GM18520 (cell line): ENCODE measurements at regions not wholly inside any gene's neighbourhood (a gene's known extent, or its start where the extent isn't known, plus 50 kb on each side); places are given as distances from the start of the nearest gene placed in this dataset.

Experiments
- ATAC-seq: cut with Tn5 transposase; IDR thresholded peaks from one replicate; pipeline ENCODE4 v1.9.1; 2021; ENCODE audit not compliant: unreplicated experiment

- no peak for ATAC-seq
These were observed 77.0 kb upstream of the MAP1LC3B2 start for GRCh38 chr12:116482179-116482578.

- ATAC-seq = no peak
These were observed 76.3 kb upstream of the MAP1LC3B2 start for GRCh38 chr12:116482859-116483258.

- no peak for ATAC-seq
These were observed 75.0 kb upstream of the MAP1LC3B2 start for GRCh38 chr12:116483959-116484750.

- ATAC-seq = no peak
These were observed 74.4 kb upstream of the MAP1LC3B2 start for GRCh38 chr12:116484807-116485206.

GRCh38 chr12:116489116-116489515 is 70.1 kb upstream of the MAP1LC3B2 start:
- ATAC-seq = no peak

GRCh38 chr12:116490471-116490870 is 68.7 kb upstream of the MAP1LC3B2 start:
- ATAC-seq = no peak

GRCh38 chr12:116492703-116493324 is 66.4 kb upstream of the MAP1LC3B2 start:
- no peak for ATAC-seq

- no peak for ATAC-seq
These were observed 63.9 kb upstream of the MAP1LC3B2 start for GRCh38 chr12:116495260-116495659.

- ATAC-seq = no peak
These were observed 62.1 kb upstream of the MAP1LC3B2 start for GRCh38 chr12:116497051-116497591.

GRCh38 chr12:116498471-116498870 is 60.7 kb upstream of the MAP1LC3B2 start:
- no peak for ATAC-seq

GRCh38 chr12:116502141-116502725 is 56.9 kb upstream of the MAP1LC3B2 start:
- no peak for ATAC-seq

GRCh38 chr12:116502989-116503496 is 56.1 kb upstream of the MAP1LC3B2 start:
- ATAC-seq = no peak

- no peak for ATAC-seq
These were observed 54.7 kb upstream of the MAP1LC3B2 start for GRCh38 chr12:116504438-116504837.

- no peak for ATAC-seq
These were observed 52.5 kb upstream of the MAP1LC3B2 start for GRCh38 chr12:116506697-116507064.

GRCh38 chr12:116508145-116509121 is 50.7 kb upstream of the MAP1LC3B2 start:
- no peak for ATAC-seq
